Gastroesophageal sphincter (tissue), 3 donors: ENCODE measurements at regions not wholly inside any gene's neighbourhood (a gene's known extent, or its start where the extent isn't known, plus 50 kb on each side); places are given as distances from the start of the nearest gene placed in this dataset.

Source experiments
- POLR2A ChIP-seq, 2 donors: fragments of 450-650 bp; IDR thresholded peaks; one replicate each; pipeline ENCODE4 v1.6.1; 2017; ENCODE audit warnings: antibody characterized with exemption in 2 of 2, mild to moderate bottlenecking in 2 of 2, moderate library complexity in 1 of 2
- POLR2AphosphoS5 ChIP-seq: sonication (generic); formaldehyde crosslinking; IDR thresholded peaks from one replicate; pipeline ENCODE4 v1.6.1; 2017; ENCODE audit warnings: antibody characterized with exemption
- TF ChIP-seq, protein P1 (sequence below), 4 experiments: fragments of 200-600 bp in 2 of 4; fragments of 450-650 bp in 2 of 4; sonication (generic) in 1 of 4; IDR thresholded peaks; one replicate each; pipeline ENCODE4 v1.5.1; 2017 to 2019; ENCODE audit warnings: antibody characterized with exemption in 4 of 4, mild to moderate bottlenecking in 2 of 4, moderate library complexity in 2 of 4

DNA sequence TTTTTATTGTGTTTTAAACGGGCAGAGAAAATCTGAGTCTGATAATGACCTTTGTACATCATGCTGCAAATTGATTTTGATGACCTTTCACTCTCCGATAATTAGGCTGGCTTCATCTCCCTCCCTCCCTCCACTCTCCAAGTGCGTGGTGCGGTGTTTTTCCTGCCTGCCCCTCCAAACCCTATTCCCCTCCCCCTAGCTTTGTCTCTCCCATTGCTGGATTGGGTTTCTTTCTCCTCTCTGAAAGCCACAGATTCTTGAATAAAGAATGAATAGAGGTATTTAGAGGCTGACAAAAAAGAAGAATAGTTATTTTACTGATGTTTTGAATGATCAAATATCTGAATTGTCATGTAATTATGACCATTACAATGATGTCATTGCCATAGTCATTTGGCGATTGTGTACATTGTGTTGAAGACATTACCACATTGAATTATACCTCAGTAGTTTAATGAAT is 571.1 kb upstream of the ZNF608 start:
- TF ChIP-seq POLR2A (IDR thresholded peaks at IDR 0.05) (no peak), POLR2AphosphoS5 (no peak)
- TF ChIP-seq, protein P1, sequence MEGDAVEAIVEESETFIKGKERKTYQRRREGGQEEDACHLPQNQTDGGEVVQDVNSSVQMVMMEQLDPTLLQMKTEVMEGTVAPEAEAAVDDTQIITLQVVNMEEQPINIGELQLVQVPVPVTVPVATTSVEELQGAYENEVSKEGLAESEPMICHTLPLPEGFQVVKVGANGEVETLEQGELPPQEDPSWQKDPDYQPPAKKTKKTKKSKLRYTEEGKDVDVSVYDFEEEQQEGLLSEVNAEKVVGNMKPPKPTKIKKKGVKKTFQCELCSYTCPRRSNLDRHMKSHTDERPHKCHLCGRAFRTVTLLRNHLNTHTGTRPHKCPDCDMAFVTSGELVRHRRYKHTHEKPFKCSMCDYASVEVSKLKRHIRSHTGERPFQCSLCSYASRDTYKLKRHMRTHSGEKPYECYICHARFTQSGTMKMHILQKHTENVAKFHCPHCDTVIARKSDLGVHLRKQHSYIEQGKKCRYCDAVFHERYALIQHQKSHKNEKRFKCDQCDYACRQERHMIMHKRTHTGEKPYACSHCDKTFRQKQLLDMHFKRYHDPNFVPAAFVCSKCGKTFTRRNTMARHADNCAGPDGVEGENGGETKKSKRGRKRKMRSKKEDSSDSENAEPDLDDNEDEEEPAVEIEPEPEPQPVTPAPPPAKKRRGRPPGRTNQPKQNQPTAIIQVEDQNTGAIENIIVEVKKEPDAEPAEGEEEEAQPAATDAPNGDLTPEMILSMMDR (IDR thresholded peaks at IDR 0.05), result no peak
